ENCODE measurements at regions not wholly inside any gene's neighbourhood (a gene's known extent, or its start where the extent isn't known, plus 50 kb on each side); places are given as distances from the start of the nearest gene placed in this dataset.

DNA sequence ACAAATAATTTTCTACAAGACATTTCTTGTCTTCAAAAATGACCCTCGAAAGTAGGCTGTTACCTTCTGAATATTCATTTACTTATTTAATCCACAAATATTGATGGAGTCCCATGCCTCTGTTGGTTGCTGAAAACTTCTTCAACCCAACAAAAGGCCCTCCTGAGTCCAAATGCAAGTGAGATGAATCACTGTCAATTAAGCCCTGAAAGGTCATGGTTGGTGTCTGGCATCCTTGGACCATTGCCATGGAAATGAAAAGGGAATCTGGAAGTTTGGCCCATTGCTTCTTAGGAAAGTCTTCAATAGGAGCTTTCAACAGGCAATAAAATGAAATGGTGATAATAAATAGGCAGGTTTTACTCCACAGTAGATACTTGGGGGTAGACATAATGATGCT is 364.7 kb upstream of the DYNLRB2 start:
- H3K4me3 Mint-ChIP-seq, result no peak overlapping the region
- no peaks in the 10 kb centered on the region for H3K4me1 Mint-ChIP-seq
- peaks cover 2 to 7% (median 2%) of the 10 kb centered on the region in 3 donors for H3K27me3 Mint-ChIP-seq (ENCODE audit: low read depth in 3 of 3)
- no peak for DNase-seq
- peaks cover 0 to 2% (median 0%) of the 10 kb centered on the region in 6 donors for H3K9me3 Mint-ChIP-seq
- H3K36me3 Mint-ChIP-seq, result no peaks in the 10 kb centered on the region
- no peak overlapping the region for H3K27ac Mint-ChIP-seq

GRCh38 chr16:80175011-80175410 is 365.8 kb upstream of the DYNLRB2 start:
- Mint-ChIP-seq H3K27ac (no peak overlapping the region), H3K9me3 (peaks cover 0 to 2% (median 0%) of the 10 kb centered on the region in 6 donors), H3K4me3 (no peak overlapping the region), H3K4me1 (no peaks in the 10 kb centered on the region), H3K27me3 (ENCODE audit: low read depth in 3 of 3) (peaks cover 2 to 4% (median 2%) of the 10 kb centered on the region in 3 donors), H3K36me3 (no peaks in the 10 kb centered on the region)
- no peak for DNase-seq

- no peak overlapping the region for H3K4me3 Mint-ChIP-seq
- H3K27ac Mint-ChIP-seq, result no peak overlapping the region
- no peak for DNase-seq
- no peaks in the 10 kb centered on the region for H3K36me3 Mint-ChIP-seq
- peaks cover 0 to 2% (median 0%) of the 10 kb centered on the region in 6 donors for H3K9me3 Mint-ChIP-seq
- H3K4me1 Mint-ChIP-seq, result no peaks in the 10 kb centered on the region
- H3K27me3 Mint-ChIP-seq (ENCODE audit: low read depth in 3 of 3), result peaks cover 2 to 3% (median 2%) of the 10 kb centered on the region in 3 donors
Measured at GRCh38 chr16:80174416-80174815, 366.4 kb upstream of the DYNLRB2 start.

DNA sequence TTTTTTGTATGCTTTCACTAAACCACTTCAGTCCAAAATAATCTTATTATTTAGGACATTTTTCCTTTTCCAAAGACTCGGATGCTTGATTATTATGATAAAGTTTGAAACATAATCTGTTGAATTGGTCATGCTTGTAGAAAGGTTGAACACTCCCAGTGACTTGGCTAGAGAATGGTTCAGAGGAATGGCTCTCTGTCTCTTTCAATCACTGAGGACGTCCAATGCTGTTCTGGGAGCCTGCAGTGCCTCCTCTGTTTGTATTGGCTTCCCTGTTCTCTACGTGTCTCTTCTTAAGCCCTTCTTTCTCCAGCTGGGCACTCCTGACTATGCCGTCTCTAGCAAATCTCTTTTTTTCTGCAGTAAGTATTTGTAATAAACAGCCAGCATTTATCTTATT is 369.0 kb upstream of the DYNLRB2 start:
- no peak for DNase-seq
- no peak overlapping the region for H3K4me3 Mint-ChIP-seq
- peaks cover 0 to 4% (median 0%) of the 10 kb centered on the region in 6 donors for H3K9me3 Mint-ChIP-seq
- H3K4me1 Mint-ChIP-seq, result no peaks in the 10 kb centered on the region
- no peaks in the 10 kb centered on the region for H3K36me3 Mint-ChIP-seq
- H3K27me3 Mint-ChIP-seq (ENCODE audit: low read depth in 3 of 3), result peaks cover 0 to 3% (median 2%) of the 10 kb centered on the region in 3 donors
- H3K27ac Mint-ChIP-seq, result no peak overlapping the region

DNA sequence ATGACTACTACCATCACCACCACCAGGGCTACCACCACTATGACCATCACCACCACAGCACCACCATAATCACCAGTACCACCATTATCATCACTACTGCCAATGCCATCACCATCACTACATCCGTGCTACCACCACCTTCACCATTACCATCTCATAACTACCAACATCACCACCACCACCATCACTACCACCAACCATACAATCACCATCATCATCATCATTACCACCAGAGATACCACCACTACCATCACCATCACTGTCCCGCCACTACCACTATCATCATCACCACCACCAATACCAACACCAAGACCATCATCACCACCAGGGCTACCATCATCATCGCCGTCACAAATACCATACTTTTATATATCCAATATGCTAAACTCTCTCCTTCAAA is 369.6 kb upstream of the DYNLRB2 start:
- Mint-ChIP-seq H3K4me1 (no peaks in the 10 kb centered on the region), H3K9me3 (peaks cover 0 to 4% (median 0%) of the 10 kb centered on the region in 6 donors), H3K36me3 (no peaks in the 10 kb centered on the region), H3K27me3 (ENCODE audit: low read depth in 3 of 3) (peaks cover 0 to 8% (median 2%) of the 10 kb centered on the region in 3 donors), H3K4me3 (no peak overlapping the region), H3K27ac (no peak overlapping the region)
- no peak for DNase-seq

DNA sequence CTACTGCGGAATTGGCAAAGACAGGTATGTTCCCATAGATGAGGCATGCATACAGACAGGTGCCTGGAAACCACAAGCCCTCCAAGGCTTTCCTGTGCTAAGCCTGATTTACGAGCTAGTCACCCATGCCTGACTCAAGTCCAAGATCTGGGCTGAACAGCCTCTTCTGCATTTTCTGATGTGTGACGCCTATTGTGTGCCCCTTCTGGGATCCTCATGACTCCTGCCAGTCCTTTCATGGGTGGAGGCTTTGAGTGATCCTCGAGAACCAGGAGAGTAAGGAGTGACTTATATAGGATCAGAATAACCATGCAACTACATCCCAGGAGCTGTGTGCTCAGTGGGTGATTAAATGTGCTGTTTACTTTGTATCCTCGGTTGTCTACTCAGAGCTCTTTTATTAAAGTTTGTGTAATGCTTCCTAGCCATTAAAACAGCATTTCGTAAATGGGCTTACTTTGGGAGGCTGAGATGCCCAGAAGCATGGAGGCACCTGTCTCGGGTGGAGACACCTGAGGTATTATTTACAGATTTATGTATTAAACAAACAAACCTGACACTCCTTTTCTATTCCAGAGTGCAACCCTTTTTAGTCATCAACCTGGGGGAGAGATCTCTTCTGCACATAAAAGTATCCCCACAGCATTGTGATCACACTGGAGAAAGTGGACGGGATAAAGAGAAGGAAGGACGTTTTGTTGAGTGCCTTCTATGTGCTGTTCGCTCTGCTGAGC is 373.0 kb upstream of the DYNLRB2 start:
- H3K9me3 Mint-ChIP-seq, result peaks cover 0 to 2% (median 0%) of the 10 kb centered on the region in 6 donors
- peaks cover 0 to 9% (median 5%) of the 10 kb centered on the region in 3 donors for H3K27me3 Mint-ChIP-seq (ENCODE audit: low read depth in 3 of 3)
- H3K4me1 Mint-ChIP-seq, result no peaks in the 10 kb centered on the region
- H3K36me3 Mint-ChIP-seq, result no peaks in the 10 kb centered on the region
- no peak for DNase-seq
- H3K4me3 Mint-ChIP-seq, result no peak overlapping the region
- no peak overlapping the region for H3K27ac Mint-ChIP-seq

DNA sequence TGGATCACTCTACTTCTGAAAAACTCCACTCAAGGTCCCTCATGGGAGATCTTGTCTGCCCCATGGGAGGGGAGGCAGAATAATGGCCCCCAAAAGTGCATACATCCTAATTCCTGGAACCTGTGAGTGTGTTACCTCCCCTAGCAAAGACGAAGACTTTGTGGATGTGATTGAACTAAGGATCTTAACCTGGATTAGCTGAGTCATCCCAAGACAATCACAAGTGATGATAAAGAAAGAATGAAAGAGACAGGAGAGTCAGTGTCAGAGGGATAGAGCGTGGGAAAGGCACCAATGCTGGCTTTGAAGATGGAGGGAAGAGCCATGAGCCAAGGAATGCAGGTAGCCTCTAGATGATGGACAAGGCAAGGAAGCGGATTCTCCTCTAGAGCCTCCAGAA is 374.7 kb upstream of the DYNLRB2 start:
- no peak for DNase-seq
- peaks cover 0 to 2% (median 0%) of the 10 kb centered on the region in 6 donors for H3K9me3 Mint-ChIP-seq
- H3K4me3 Mint-ChIP-seq, result no peak overlapping the region
- H3K27ac Mint-ChIP-seq, result no peak overlapping the region
- no peaks in the 10 kb centered on the region for H3K36me3 Mint-ChIP-seq
- H3K4me1 Mint-ChIP-seq, result no peaks in the 10 kb centered on the region
- peaks cover 0 to 9% (median 5%) of the 10 kb centered on the region in 3 donors for H3K27me3 Mint-ChIP-seq (ENCODE audit: low read depth in 3 of 3)

DNA sequence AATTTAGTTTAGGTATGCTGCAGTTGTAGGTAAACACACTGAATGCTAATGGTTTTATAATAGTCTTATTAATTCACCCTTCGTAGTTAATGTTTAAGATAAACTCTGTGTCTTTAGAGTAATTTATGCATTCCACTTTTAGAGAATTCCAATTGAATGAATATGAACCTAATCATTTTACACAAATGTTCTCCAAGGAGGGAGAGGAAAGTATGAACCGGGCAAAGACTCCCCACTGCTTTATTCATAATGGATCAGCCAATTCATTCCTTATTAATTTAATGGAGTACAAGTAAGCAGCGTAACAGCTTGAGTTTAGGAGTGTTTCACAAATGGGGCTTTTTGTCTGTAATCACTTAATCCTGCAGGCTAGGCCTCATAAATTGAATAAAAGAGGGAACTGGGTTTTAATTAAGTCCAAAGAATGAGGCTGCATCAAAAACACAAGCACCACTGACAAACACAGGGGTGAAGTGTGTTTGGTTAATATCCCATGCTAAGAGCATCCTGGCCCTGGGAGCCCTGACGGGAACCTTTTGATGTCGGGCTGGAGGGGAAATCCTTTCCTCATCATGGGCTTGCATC is 375.7 kb upstream of the DYNLRB2 start:
- no peaks in the 10 kb centered on the region for H3K4me1 Mint-ChIP-seq
- no peak overlapping the region for H3K4me3 Mint-ChIP-seq
- DNase-seq, result no peak
- H3K27ac Mint-ChIP-seq, result no peak overlapping the region
- H3K36me3 Mint-ChIP-seq, result no peaks in the 10 kb centered on the region
- peaks cover 0 to 9% (median 5%) of the 10 kb centered on the region in 3 donors for H3K27me3 Mint-ChIP-seq (ENCODE audit: low read depth in 3 of 3)
- H3K9me3 Mint-ChIP-seq, result peaks cover 0 to 2% (median 0%) of the 10 kb centered on the region in 6 donors

DNA sequence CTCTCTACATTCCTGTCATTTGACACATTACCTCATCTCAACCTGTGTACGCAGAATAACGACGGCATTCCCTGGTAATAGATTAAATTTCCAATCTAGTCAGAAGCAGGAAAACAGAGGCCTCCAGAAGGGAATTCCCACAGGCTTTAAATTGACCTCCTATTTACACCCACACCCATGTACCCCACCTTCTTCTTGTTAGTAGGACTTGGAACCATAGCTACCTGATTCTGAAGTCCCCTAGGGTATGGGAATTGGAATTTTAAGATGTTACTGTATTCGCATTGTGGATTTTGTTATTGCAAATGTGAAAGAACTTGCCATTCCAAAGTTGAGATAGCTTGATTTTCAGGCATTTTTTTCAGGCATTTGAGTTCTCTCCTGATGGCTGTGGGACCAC is 377.5 kb upstream of the DYNLRB2 start:
- Mint-ChIP-seq H3K27ac (no peak overlapping the region), H3K4me3 (no peak overlapping the region), H3K4me1 (no peaks in the 10 kb centered on the region), H3K36me3 (no peaks in the 10 kb centered on the region), H3K27me3 (ENCODE audit: low read depth in 3 of 3) (peaks cover 0 to 11% (median 5%) of the 10 kb centered on the region in 3 donors), H3K9me3 (no peaks in the 10 kb centered on the region)
- DNase-seq, result no peak

GRCh38 chr16:80161799-80162739 is 378.7 kb upstream of the DYNLRB2 start:
- no peak for DNase-seq
- Mint-ChIP-seq H3K4me1 (no peaks in the 10 kb centered on the region), H3K27me3 (ENCODE audit: low read depth in 3 of 3) (peaks cover 2 to 9% (median 5%) of the 10 kb centered on the region in 3 donors), H3K4me3 (no peak overlapping the region), H3K36me3 (no peaks in the 10 kb centered on the region), H3K9me3 (peaks cover 0 to 2% (median 0%) of the 10 kb centered on the region in 6 donors), H3K27ac (no peak overlapping the region)

- H3K4me3 Mint-ChIP-seq, result no peak overlapping the region
- peaks cover 2 to 5% (median 3%) of the 10 kb centered on the region in 3 donors for H3K27me3 Mint-ChIP-seq (ENCODE audit: low read depth in 3 of 3)
- no peak for DNase-seq
- no peaks in the 10 kb centered on the region for H3K36me3 Mint-ChIP-seq
- H3K4me1 Mint-ChIP-seq, result no peaks in the 10 kb centered on the region
- H3K9me3 Mint-ChIP-seq, result peaks cover 0 to 3% (median 0%) of the 10 kb centered on the region in 6 donors
- H3K27ac Mint-ChIP-seq, result no peak overlapping the region
Measured at GRCh38 chr16:80158766-80159165, 382.0 kb upstream of the DYNLRB2 start.

- H3K27me3 Mint-ChIP-seq (ENCODE audit: low read depth in 3 of 3), result peaks cover 2 to 4% (median 3%) of the 10 kb centered on the region in 3 donors
- H3K4me1 Mint-ChIP-seq, result no peaks in the 10 kb centered on the region
Measured at GRCh38 chr16:80151722-80152111, 389.1 kb upstream of the DYNLRB2 start.

DNA sequence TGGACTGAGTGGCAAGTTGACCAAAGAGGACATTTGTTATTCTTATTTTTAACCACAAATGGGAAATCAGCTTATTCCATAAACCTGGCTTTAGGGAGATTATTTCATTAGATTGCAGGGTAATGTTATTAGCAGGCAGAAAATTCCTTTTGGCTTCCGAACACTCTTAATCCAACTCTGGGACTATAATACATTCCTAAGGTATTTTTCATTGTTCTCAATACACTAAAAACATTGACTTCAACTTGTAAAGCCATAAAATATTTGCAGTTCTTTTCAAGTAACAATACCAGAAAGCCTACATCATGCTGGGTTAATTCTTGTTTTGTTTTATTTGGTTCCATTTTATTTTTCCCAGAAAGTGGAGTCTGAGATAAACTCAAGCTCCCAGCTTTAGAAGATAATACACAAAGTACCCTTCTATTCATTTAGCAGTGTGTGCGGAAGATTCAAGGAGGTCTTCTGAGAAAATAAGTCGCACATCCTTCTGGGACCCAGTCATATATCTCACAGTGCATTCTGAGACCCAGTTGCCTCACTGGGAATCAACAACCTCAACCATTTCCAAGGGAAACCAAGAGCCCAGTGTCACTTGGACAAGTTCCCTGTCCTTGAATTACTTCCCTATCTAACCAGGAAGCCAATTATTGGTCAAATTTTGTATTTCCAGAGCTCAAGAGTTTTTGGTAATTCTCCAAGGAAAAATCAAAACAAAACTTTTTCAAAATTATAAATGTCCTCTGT is 389.6 kb upstream of the DYNLRB2 start:
- no peak overlapping the region for H3K27ac Mint-ChIP-seq
- H3K9me3 Mint-ChIP-seq, result peaks cover 0 to 5% (median 0%) of the 10 kb centered on the region in 6 donors
- no peak for DNase-seq
- no peaks in the 10 kb centered on the region for H3K36me3 Mint-ChIP-seq
- H3K27me3 Mint-ChIP-seq (ENCODE audit: low read depth in 3 of 3), result peaks cover 1 to 4% (median 2%) of the 10 kb centered on the region in 3 donors
- H3K4me1 Mint-ChIP-seq, result no peaks in the 10 kb centered on the region
- H3K4me3 Mint-ChIP-seq, result no peak overlapping the region

More at GRCh38 chr16:80151722-80152111, 389.1 kb upstream of the DYNLRB2 start:
- H3K36me3 Mint-ChIP-seq, result no peaks in the 10 kb centered on the region
- no peak for DNase-seq
- no peak overlapping the region for H3K27ac Mint-ChIP-seq
- peaks cover 0 to 5% (median 0%) of the 10 kb centered on the region in 6 donors for H3K9me3 Mint-ChIP-seq
- H3K4me3 Mint-ChIP-seq, result no peak overlapping the region
